Liver (tissue), 7 donors: ENCODE measurements at regions not wholly inside any gene's neighbourhood (a gene's known extent, or its start where the extent isn't known, plus 50 kb on each side); places are given as distances from the start of the nearest gene placed in this dataset.
A peak's percentile ranks its signal among the peaks of the same experiment; 100 is the strongest.

Experiments
- DNase-seq: peaks from one replicate; pipeline ENCODE4 v3.0.0-alpha.2; 2017; ENCODE audit warnings: low spot score
- H3K27ac ChIP-seq, 2 donors: one replicate each; pipeline ENCODE4 v1.7.0; 2013; ENCODE audit warnings: inconsistent platforms in 2 of 2, low read length in 2 of 2, control low read depth in 1 of 2, low read depth in 1 of 2, mild to moderate bottlenecking in 1 of 2
- H3K27me3 ChIP-seq, 4 donors: one replicate each; pipeline versions ENCODE4 v1.6.1 to v1.7.0; 2013; ENCODE audit warnings: low read length in 3 of 4, inconsistent platforms in 1 of 4, mild to moderate bottlenecking in 1 of 4, moderate library complexity in 1 of 4; ENCODE audit not compliant: control insufficient read depth in 4 of 4, insufficient read depth in 4 of 4
- H3K36me3 ChIP-seq, 4 donors: one replicate each; pipeline versions ENCODE4 v1.6.1 to v1.7.0; 2013; ENCODE audit warnings: low read length in 3 of 4, mild to moderate bottlenecking in 3 of 4, low read depth in 1 of 4, moderate library complexity in 1 of 4; ENCODE audit not compliant: control insufficient read depth in 4 of 4, insufficient read depth in 3 of 4
- H3K4me1 ChIP-seq, 4 donors: one replicate each; pipeline versions ENCODE4 v1.6.1 to v1.7.0; 2013; ENCODE audit warnings: low read length in 3 of 4, mild to moderate bottlenecking in 3 of 4, moderate library complexity in 1 of 4; ENCODE audit not compliant: control insufficient read depth in 4 of 4, insufficient read depth in 4 of 4
- H3K4me3 ChIP-seq, 3 donors: one replicate each; pipeline versions ENCODE4 v1.6.1 to v1.7.0; 2013; ENCODE audit warnings: low read length in 3 of 3, control low read depth in 1 of 3, low read depth in 1 of 3, mild to moderate bottlenecking in 1 of 3
- H3K9ac ChIP-seq, 2 donors: one replicate each; pipeline ENCODE4 v1.7.0; 2013; ENCODE audit warnings: low read length in 2 of 2, mild to moderate bottlenecking in 2 of 2, moderate library complexity in 2 of 2, control low read depth in 1 of 2, low read depth in 1 of 2
- H3K9me3 ChIP-seq, 4 donors: one replicate each; pipeline versions ENCODE4 v1.6.1 to v1.7.0; 2013; ENCODE audit warnings: low read length in 3 of 4; ENCODE audit not compliant: control insufficient read depth in 4 of 4
- EGR1 ChIP-seq, 2 donors: IDR thresholded peaks; 2 replicates each; pipeline ENCODE4 v1.6.1; 2016 to 2018; ENCODE audit warnings: antibody characterized with exemption in 2 of 2, low read depth in 2 of 2
- FOXA2 ChIP-seq: IDR thresholded peaks from 2 replicates; pipeline ENCODE4 v1.6.1; 2016; ENCODE audit warnings: antibody characterized with exemption
- GABPA ChIP-seq, 2 donors: IDR thresholded peaks in 1 of 2; conservative IDR thresholded peaks in 1 of 2; 2 replicates each; pipeline ENCODE4 v1.6.1; 2016; ENCODE audit warnings: antibody characterized with exemption in 2 of 2, mild to moderate bottlenecking in 1 of 2, moderate library complexity in 1 of 2
- HNF4G ChIP-seq: IDR thresholded peaks from 2 replicates; pipeline ENCODE4 v1.6.1; 2016; ENCODE audit warnings: antibody characterized with exemption
- RAD21 ChIP-seq, 2 donors: IDR thresholded peaks; 2 replicates each; pipeline ENCODE4 v1.6.1; 2016; ENCODE audit warnings: antibody characterized with exemption in 2 of 2, mild to moderate bottlenecking in 2 of 2
- SP1 ChIP-seq: IDR thresholded peaks from 2 replicates; pipeline ENCODE4 v1.6.1; 2018; ENCODE audit warnings: antibody characterized with exemption, mild to moderate bottlenecking
- WGBS: extraction: QIAGEN DNeasy Blood & Tissue Kit; methylation state at CpG from one replicate; pipeline ENCODE4 v1.1.7; 2013; 5-methylcytosine and 5-hydroxymethylcytosine counted together
- TF ChIP-seq, protein P1 (sequence below): IDR thresholded peaks from 2 replicates; pipeline ENCODE4 v1.6.1; 2016; ENCODE audit warnings: antibody characterized with exemption, mild to moderate bottlenecking
- TF ChIP-seq, protein P2 (sequence below): IDR thresholded peaks from 2 replicates; pipeline ENCODE4 v1.6.1; 2016; ENCODE audit warnings: antibody characterized with exemption
- TF ChIP-seq, protein P3 (sequence below): IDR thresholded peaks from 2 replicates; pipeline ENCODE4 v1.6.1; 2016; ENCODE audit warnings: antibody characterized with exemption
- TF ChIP-seq, protein P4 (sequence below): IDR thresholded peaks from 2 replicates; pipeline ENCODE4 v1.6.1; 2016; ENCODE audit warnings: antibody characterized with exemption
- donor health status: healthy.
- donor health status: healthy.
- donor health status: healthy.
- donor health status: healthy.

DNA sequence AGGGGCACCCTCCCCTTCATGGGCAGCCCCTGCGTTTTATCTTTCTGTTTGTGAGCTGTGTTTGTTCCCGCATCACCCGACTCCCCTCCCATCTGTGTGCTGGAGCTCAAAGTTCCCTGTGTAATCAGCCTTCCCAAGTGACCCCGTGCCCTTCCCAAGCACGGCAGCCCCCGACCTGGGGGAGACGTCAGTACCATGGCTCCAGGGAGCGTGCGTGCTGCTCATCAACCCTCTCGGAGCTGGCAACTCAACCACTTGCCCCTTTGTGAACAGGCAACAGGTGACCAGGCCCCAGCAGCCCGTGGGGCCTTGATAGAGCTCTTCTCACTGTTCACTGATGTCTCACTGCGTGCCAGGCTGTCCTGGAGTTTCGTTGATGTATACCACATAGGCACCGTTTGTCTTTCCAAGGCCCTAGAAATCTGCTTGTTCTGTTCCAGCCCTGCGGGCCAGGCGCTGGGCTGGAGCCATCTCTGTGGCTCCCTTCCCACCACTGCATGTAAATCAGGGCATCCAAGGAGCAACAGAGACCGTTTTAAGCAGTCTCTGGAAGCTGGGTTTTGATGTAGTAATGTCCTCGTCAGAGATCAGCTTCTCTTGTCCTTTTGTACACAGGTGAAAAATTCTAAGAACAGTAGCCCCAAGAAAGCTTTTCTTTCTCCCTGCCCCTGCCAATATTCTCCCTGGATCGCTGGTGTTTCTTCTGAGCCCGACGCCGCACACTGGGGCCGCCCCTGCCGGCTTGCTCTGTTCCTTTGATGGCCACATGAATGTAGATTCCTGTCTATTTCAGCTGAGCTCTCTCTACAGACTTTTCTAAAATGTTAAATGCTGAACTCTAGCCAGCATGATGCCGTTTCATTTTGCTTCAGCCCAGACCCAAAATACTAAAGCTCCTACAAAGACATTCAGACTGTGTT, 107.0 kb upstream of the PTPRM start:
- Histone ChIP-seq H3K4me1 (peaks cover 0 to 2% (median under 1%) of the 10 kb centered on the region in 4 donors), H3K36me3 (no peaks in the 10 kb centered on the region), H3K9me3 (no peaks in the 10 kb centered on the region), H3K27me3 (peaks cover 0 to 13% (median 4%) of the 10 kb centered on the region in 4 donors), H3K27ac (no peak overlapping the region), H3K9ac (no peak overlapping the region), H3K4me3 (peak overlapping the region in 1 of 3 donors; percentile 15)
- WGBS, result 30% methylated on average over 25 of the region's 25 CpGs
- peak; percentile 68 for DNase-seq
- TF ChIP-seq, protein P1, sequence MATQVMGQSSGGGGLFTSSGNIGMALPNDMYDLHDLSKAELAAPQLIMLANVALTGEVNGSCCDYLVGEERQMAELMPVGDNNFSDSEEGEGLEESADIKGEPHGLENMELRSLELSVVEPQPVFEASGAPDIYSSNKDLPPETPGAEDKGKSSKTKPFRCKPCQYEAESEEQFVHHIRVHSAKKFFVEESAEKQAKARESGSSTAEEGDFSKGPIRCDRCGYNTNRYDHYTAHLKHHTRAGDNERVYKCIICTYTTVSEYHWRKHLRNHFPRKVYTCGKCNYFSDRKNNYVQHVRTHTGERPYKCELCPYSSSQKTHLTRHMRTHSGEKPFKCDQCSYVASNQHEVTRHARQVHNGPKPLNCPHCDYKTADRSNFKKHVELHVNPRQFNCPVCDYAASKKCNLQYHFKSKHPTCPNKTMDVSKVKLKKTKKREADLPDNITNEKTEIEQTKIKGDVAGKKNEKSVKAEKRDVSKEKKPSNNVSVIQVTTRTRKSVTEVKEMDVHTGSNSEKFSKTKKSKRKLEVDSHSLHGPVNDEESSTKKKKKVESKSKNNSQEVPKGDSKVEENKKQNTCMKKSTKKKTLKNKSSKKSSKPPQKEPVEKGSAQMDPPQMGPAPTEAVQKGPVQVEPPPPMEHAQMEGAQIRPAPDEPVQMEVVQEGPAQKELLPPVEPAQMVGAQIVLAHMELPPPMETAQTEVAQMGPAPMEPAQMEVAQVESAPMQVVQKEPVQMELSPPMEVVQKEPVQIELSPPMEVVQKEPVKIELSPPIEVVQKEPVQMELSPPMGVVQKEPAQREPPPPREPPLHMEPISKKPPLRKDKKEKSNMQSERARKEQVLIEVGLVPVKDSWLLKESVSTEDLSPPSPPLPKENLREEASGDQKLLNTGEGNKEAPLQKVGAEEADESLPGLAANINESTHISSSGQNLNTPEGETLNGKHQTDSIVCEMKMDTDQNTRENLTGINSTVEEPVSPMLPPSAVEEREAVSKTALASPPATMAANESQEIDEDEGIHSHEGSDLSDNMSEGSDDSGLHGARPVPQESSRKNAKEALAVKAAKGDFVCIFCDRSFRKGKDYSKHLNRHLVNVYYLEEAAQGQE, result no peak
- TF ChIP-seq, protein P2, sequence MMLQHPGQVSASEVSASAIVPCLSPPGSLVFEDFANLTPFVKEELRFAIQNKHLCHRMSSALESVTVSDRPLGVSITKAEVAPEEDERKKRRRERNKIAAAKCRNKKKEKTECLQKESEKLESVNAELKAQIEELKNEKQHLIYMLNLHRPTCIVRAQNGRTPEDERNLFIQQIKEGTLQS, result no peak
- TF ChIP-seq EGR1 (IDR thresholded peaks at IDR 0.05; ENCODE audit: low read depth in 2 of 2), result no peak
- TF ChIP-seq RAD21 (IDR thresholded peaks at IDR 0.05), result no peak
- TF ChIP-seq, protein P3, sequence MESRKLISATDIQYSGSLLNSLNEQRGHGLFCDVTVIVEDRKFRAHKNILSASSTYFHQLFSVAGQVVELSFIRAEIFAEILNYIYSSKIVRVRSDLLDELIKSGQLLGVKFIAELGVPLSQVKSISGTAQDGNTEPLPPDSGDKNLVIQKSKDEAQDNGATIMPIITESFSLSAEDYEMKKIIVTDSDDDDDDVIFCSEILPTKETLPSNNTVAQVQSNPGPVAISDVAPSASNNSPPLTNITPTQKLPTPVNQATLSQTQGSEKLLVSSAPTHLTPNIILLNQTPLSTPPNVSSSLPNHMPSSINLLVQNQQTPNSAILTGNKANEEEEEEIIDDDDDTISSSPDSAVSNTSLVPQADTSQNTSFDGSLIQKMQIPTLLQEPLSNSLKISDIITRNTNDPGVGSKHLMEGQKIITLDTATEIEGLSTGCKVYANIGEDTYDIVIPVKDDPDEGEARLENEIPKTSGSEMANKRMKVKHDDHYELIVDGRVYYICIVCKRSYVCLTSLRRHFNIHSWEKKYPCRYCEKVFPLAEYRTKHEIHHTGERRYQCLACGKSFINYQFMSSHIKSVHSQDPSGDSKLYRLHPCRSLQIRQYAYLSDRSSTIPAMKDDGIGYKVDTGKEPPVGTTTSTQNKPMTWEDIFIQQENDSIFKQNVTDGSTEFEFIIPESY, result no peak
- TF ChIP-seq SP1, result no peak
- TF ChIP-seq, protein P4, sequence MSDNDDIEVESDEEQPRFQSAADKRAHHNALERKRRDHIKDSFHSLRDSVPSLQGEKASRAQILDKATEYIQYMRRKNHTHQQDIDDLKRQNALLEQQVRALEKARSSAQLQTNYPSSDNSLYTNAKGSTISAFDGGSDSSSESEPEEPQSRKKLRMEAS, result no peak
- TF ChIP-seq FOXA2, result no peak
- TF ChIP-seq GABPA (IDR thresholded peaks at IDR 0.05 in 1 of 2, conservative IDR thresholded peaks at IDR 0.05 in 1 of 2), result no peak
- TF ChIP-seq HNF4G, result no peak

DNA sequence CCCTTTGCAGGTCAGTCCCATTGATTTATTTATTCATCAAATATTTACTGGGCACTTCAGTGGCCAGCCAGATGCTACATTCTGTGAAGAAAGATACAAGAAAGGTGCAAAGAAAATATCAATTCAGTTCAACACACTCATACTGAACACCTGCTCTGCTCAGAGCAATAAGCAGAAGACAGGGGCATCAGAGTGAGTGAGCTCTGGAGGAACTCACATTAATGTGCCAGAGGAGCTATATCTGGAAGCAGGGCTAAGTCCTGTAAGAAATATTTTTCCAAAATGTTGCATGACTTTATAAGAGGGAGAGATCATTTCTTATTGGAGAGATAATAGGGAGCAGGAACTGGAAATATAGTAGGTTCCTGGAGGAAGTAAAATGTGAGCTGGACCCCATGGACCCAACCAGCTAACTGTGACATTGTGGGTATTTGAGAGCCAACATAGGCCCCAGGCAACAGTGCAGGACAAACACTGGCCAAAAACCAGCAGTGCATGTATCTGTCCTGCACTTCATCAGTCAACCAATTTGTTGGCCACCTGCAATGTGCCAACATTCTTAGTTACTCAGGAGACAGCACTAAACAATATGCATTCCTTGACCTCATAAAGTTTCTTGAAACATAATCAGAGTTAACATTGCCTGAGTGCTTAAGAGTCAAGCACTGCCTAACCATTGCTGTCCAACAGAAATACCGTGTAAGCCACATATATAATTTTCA, 102.7 kb upstream of the PTPRM start:
- Histone ChIP-seq H3K36me3 (no peaks in the 10 kb centered on the region), H3K4me3 (no peak overlapping the region), H3K4me1 (peaks cover 0 to 2% (median under 1%) of the 10 kb centered on the region in 4 donors), H3K27ac (no peak overlapping the region), H3K27me3 (peaks cover 0 to 4% (median 1%) of the 10 kb centered on the region in 4 donors), H3K9ac (no peak overlapping the region), H3K9me3 (no peaks in the 10 kb centered on the region)
- no peak for DNase-seq
- TF ChIP-seq HNF4G (no peak), FOXA2 (no peak)
- whole genome bisulfite sequencing, result 89% methylated on average over 1 of the region's 1 CpG
